HL-60 (cell line): ENCODE measurements at regions not wholly inside any gene's neighbourhood (a gene's known extent, or its start where the extent isn't known, plus 50 kb on each side); places are given as distances from the start of the nearest gene placed in this dataset.

Source experiments
- DNase-seq, 2 experiments: peaks; one replicate each; pipeline ENCODE4 v3.0.0-alpha.2; 2010 to 2020; ENCODE audit warnings: low read depth in 1 of 2, low spot score in 1 of 2
- H3K27ac ChIP-seq: fragments of 250-450 bp; sonication (Bioruptor Pico); replicated peaks from 2 replicates; pipeline ENCODE4 v1.5.1; 2020; ENCODE audit warnings: mild to moderate bottlenecking, moderate library complexity
- H3K27me3 ChIP-seq: fragments of 250-450 bp; sonication (Bioruptor Pico); 2 replicates; pipeline ENCODE4 v1.5.1; 2021; ENCODE audit warnings: mild to moderate bottlenecking, moderate library complexity; ENCODE audit not compliant: insufficient read depth, poor library complexity, severe bottlenecking
- H3K4me3 ChIP-seq: replicated peaks from 2 replicates; pipeline ENCODE4 v1.5.1; 2011; ENCODE audit warnings: mild to moderate bottlenecking, control low read depth, low read length; ENCODE audit not compliant: insufficient read depth
- GABPA ChIP-seq: IDR thresholded peaks from 2 replicates; pipeline ENCODE4 v1.6.1; 2012; ENCODE audit warnings: low read depth
- POLR2AphosphoS5 ChIP-seq: IDR thresholded peaks from 2 replicates; pipeline ENCODE4 v1.6.1; 2012; ENCODE audit warnings: low read depth
- SPI1 ChIP-seq: IDR thresholded peaks from 2 replicates; pipeline ENCODE4 v1.6.1; 2012; ENCODE audit warnings: low read depth, mild to moderate bottlenecking, borderline replicate concordance
- TF ChIP-seq, protein P1 (sequence below): IDR thresholded peaks from one replicate; pipeline ENCODE4 v1.5.1; 2011; ENCODE audit warnings: low read length, control low read depth, inconsistent platforms; ENCODE audit not compliant: insufficient read depth
- TF ChIP-seq, protein P2 (sequence below): IDR thresholded peaks from 2 replicates; pipeline ENCODE4 v1.6.1; 2012; ENCODE audit warnings: low read depth; ENCODE audit not compliant: insufficient replicate concordance

DNA sequence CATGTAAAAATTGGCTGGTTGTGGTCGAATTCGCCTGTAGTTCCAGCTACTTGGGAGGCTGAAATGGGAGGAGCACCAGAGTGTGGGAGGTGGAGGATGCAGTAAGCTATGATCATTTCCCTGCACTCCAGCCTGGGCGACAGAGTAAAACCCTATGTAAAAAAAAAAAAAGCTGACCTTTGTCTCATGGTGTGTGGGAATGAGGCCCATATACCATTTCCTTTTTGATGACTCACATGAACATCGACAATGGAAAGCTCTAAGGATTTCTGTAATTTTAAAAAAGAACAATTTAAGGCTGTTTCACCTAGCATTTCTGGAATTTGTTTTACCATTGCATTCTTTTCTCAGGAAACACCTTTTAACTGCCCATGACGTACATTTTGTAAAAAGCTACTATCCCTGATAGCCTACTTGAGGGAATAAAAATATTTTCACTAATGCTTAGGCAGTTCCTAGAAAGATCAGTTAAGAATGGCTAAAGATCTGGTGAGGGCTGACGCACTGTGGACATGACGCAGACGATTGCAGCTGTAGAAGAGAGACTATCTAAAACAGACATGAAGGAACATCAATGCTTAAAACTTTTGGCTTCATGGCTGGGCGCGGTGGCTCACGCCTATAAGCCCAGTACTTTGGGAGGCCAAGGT lies 400.6 kb upstream of the IGFBP3 start:
- no peak for DNase-seq
- Histone ChIP-seq H3K27ac (no peak overlapping the region), H3K4me3 (no peak overlapping the region), H3K27me3 (no peaks in the 10 kb centered on the region)
- TF ChIP-seq SPI1 (no peak), POLR2AphosphoS5 (no peak), GABPA (no peak)
- TF ChIP-seq, protein P1, sequence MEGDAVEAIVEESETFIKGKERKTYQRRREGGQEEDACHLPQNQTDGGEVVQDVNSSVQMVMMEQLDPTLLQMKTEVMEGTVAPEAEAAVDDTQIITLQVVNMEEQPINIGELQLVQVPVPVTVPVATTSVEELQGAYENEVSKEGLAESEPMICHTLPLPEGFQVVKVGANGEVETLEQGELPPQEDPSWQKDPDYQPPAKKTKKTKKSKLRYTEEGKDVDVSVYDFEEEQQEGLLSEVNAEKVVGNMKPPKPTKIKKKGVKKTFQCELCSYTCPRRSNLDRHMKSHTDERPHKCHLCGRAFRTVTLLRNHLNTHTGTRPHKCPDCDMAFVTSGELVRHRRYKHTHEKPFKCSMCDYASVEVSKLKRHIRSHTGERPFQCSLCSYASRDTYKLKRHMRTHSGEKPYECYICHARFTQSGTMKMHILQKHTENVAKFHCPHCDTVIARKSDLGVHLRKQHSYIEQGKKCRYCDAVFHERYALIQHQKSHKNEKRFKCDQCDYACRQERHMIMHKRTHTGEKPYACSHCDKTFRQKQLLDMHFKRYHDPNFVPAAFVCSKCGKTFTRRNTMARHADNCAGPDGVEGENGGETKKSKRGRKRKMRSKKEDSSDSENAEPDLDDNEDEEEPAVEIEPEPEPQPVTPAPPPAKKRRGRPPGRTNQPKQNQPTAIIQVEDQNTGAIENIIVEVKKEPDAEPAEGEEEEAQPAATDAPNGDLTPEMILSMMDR = no peak
- TF ChIP-seq, protein P2, sequence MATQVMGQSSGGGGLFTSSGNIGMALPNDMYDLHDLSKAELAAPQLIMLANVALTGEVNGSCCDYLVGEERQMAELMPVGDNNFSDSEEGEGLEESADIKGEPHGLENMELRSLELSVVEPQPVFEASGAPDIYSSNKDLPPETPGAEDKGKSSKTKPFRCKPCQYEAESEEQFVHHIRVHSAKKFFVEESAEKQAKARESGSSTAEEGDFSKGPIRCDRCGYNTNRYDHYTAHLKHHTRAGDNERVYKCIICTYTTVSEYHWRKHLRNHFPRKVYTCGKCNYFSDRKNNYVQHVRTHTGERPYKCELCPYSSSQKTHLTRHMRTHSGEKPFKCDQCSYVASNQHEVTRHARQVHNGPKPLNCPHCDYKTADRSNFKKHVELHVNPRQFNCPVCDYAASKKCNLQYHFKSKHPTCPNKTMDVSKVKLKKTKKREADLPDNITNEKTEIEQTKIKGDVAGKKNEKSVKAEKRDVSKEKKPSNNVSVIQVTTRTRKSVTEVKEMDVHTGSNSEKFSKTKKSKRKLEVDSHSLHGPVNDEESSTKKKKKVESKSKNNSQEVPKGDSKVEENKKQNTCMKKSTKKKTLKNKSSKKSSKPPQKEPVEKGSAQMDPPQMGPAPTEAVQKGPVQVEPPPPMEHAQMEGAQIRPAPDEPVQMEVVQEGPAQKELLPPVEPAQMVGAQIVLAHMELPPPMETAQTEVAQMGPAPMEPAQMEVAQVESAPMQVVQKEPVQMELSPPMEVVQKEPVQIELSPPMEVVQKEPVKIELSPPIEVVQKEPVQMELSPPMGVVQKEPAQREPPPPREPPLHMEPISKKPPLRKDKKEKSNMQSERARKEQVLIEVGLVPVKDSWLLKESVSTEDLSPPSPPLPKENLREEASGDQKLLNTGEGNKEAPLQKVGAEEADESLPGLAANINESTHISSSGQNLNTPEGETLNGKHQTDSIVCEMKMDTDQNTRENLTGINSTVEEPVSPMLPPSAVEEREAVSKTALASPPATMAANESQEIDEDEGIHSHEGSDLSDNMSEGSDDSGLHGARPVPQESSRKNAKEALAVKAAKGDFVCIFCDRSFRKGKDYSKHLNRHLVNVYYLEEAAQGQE = no peak

DNA sequence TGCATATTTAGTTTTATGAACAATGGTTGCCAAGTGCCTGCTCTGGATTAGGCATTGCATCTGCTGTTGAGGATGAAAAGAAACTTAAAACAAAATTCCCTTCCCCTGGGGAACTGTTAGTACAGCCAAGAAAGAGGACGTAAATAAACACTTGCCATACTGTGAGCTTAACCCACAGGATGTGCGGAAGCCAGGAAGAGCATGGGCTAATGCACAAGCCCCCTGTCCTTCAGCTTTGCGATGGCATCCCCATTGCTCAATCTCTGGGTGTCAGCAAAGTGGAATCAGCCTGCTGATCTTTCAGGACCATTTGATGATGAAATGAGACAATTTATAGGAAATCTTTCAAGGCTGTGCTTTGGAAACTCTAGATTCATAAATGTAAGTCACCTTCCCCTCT lies 399.9 kb upstream of the IGFBP3 start:
- Histone ChIP-seq H3K4me3 (no peak overlapping the region), H3K27ac (no peak overlapping the region), H3K27me3 (no peaks in the 10 kb centered on the region)
- no peak for DNase-seq
- TF ChIP-seq POLR2AphosphoS5 (no peak), SPI1 (no peak), GABPA (no peak)
- TF ChIP-seq, protein P2 = no peak
- TF ChIP-seq, protein P1 = no peak

DNA sequence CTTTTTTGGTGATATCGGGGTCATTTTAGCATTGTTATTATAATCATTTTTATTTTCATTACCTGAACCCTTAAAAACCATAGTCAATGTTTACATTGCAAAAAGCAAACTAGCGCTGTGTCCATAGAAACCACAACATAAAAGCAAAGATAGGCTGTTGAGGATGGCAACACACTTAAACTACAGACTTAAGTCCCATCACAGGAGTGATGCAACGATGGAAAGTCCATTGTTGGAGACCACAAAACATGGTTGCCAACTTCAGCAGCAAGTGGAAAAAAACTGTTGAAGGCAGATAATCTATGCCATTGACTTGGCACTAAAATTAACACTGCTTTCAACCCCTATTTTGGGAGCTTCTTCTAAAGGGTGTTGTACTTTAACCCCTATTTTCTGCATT lies 398.8 kb upstream of the IGFBP3 start:
- no peak overlapping the region for H3K4me3 ChIP-seq
- H3K27me3 ChIP-seq = no peaks in the 10 kb centered on the region
- H3K27ac ChIP-seq = no peak overlapping the region
- TF ChIP-seq GABPA (no peak), POLR2AphosphoS5 (no peak), SPI1 (no peak)
- TF ChIP-seq, protein P2 = no peak
- TF ChIP-seq, protein P1 = no peak
- no peak for DNase-seq
